IMR-90 (cell line): ENCODE measurements at regions not wholly inside any gene's neighbourhood (a gene's known extent, or its start where the extent isn't known, plus 50 kb on each side); places are given as distances from the start of the nearest gene placed in this dataset.

Experiments
- ATAC-seq: fragments of 200-7000 bp; cut with Tn5 transposase; 2 replicates; pipeline ENCODE4 v1.9.1; 2020; ENCODE audit warnings: low read depth, mild to moderate bottlenecking, moderate library complexity
- BruUV-seq: library from RNA; stranded (reverse); fragments of 400-500 nt; replicated peaks from 2 replicates; lab custom pipeline; 2021; lab: Mats Ljungman, UMichigan
- CTCF ChIA-PET: fragments of 300-600 bp; formaldehyde crosslinking; extraction: SDS; loops from one replicate; lab custom pipeline; 2021; ENCODE audit warnings: antibody characterized with exemption; lab: Yijun Ruan, JAX
- POLR2A ChIA-PET: fragments of 300-600 bp; sonication (Branson Sonifier 250); formaldehyde crosslinking; loops from one replicate; lab custom pipeline; 2022; ENCODE audit warnings: antibody characterized with exemption; ENCODE audit not compliant: unreplicated experiment; lab: Charles Lee
- DNase-seq: peaks from one replicate; pipeline ENCODE4 v3.0.0; 2013
- H2AFZ ChIP-seq: replicated peaks from 2 replicates; pipeline ENCODE3; 2013; ENCODE audit warnings: low read length, mild to moderate bottlenecking; ENCODE audit not compliant: poor library complexity
- H2AK5ac ChIP-seq: 2 replicates; pipeline ENCODE4 v1.6.1; 2013; ENCODE audit warnings: low read depth, low read length, inconsistent platforms
- H2AK9ac ChIP-seq: replicated peaks from 2 replicates; pipeline ENCODE3; 2013; ENCODE audit warnings: mild to moderate bottlenecking, low read depth, low read length, moderate library complexity; ENCODE audit not compliant: poor library complexity
- H2BK120ac ChIP-seq: 2 replicates; pipeline ENCODE4 v1.6.1; 2013; ENCODE audit warnings: low read depth, low read length, inconsistent platforms
- H2BK15ac ChIP-seq: 3 replicates; pipeline ENCODE4 v1.6.1; 2013; ENCODE audit warnings: low read depth, low read length, inconsistent platforms
- H2BK20ac ChIP-seq: 2 replicates; pipeline ENCODE4 v1.6.1; 2013; ENCODE audit warnings: low read depth, mild to moderate bottlenecking, inconsistent platforms, low read length, moderate library complexity
- H2BK5ac ChIP-seq: 2 replicates; pipeline ENCODE4 v1.6.1; 2013; ENCODE audit warnings: mild to moderate bottlenecking, low read depth, low read length, inconsistent platforms; ENCODE audit not compliant: poor library complexity, severe bottlenecking
- H3K14ac ChIP-seq: replicated peaks from 2 replicates; pipeline ENCODE4 v1.6.1; 2013; ENCODE audit warnings: low read depth, low read length, inconsistent platforms
- H3K18ac ChIP-seq: 2 replicates; pipeline ENCODE4 v1.6.1; 2013; ENCODE audit warnings: low read depth, low read length, control low read depth
- H3K23ac ChIP-seq: 2 replicates; pipeline ENCODE4 v1.6.1; 2013; ENCODE audit warnings: low read depth, low read length, inconsistent platforms
- H3K27ac ChIP-seq: 2 replicates; pipeline ENCODE4 v1.5.1; 2013; ENCODE audit warnings: mild to moderate bottlenecking, control low read depth, low read length; ENCODE audit not compliant: insufficient read depth
- H3K27me3 ChIP-seq: 2 replicates; pipeline ENCODE4 v1.6.1; 2013; ENCODE audit warnings: low read length; ENCODE audit not compliant: control insufficient read depth, insufficient read depth
- H3K36me3 ChIP-seq: 2 replicates; pipeline ENCODE4 v1.6.1; 2013; ENCODE audit warnings: low read length, mixed read lengths; ENCODE audit not compliant: control insufficient read depth, insufficient read depth
- H3K4ac ChIP-seq: 2 replicates; pipeline ENCODE4 v1.6.1; 2013; ENCODE audit warnings: low read depth, low read length, inconsistent platforms
- H3K4me1 ChIP-seq: 2 replicates; pipeline ENCODE4 v1.6.1; 2013; ENCODE audit warnings: low read length, mixed read lengths; ENCODE audit not compliant: control insufficient read depth, insufficient read depth
- H3K4me2 ChIP-seq: 2 replicates; pipeline ENCODE4 v1.6.1; 2013; ENCODE audit warnings: low read depth, mild to moderate bottlenecking, control low read depth, low read length, moderate library complexity
- H3K4me3 ChIP-seq: 2 replicates; pipeline ENCODE4 v1.5.1; 2013; ENCODE audit warnings: low read depth, mild to moderate bottlenecking, control low read depth, low read length, moderate library complexity; ENCODE audit not compliant: insufficient read depth
- H3K56ac ChIP-seq: 2 replicates; pipeline ENCODE4 v1.6.1; 2013; ENCODE audit warnings: low read length, inconsistent platforms; ENCODE audit not compliant: insufficient read depth; ENCODE audit errors: extremely low read depth
- H3K79me1 ChIP-seq, 2 experiments: 2 replicates each; pipeline ENCODE4 v1.6.1; 2013; ENCODE audit warnings: low read length in 2 of 2, inconsistent platforms in 1 of 2, low read depth in 1 of 2
- H3K9ac ChIP-seq: 2 replicates; pipeline ENCODE4 v1.6.1; 2013; ENCODE audit warnings: low read depth, low read length, control low read depth
- H3K9me1 ChIP-seq: 2 replicates; pipeline ENCODE4 v1.6.1; 2013; ENCODE audit warnings: low read length, inconsistent platforms; ENCODE audit not compliant: insufficient read depth
- H3K9me3 ChIP-seq: 2 replicates; pipeline ENCODE4 v1.6.1; 2013; ENCODE audit warnings: low read length; ENCODE audit not compliant: control insufficient read depth, insufficient read depth
- H4K20me1 ChIP-seq: 2 replicates; pipeline ENCODE4 v1.6.1; 2013; ENCODE audit warnings: low read length, inconsistent platforms; ENCODE audit not compliant: insufficient read depth
- H4K5ac ChIP-seq: 2 replicates; pipeline ENCODE4 v1.6.1; 2013; ENCODE audit warnings: mild to moderate bottlenecking, low read depth, low read length, control low read depth
- H4K8ac ChIP-seq, 2 experiments: 2 replicates each; pipeline ENCODE4 v1.6.1; 2013; ENCODE audit warnings: low read depth in 2 of 2, low read length in 2 of 2, control low read depth in 1 of 2, inconsistent platforms in 1 of 2
- H4K91ac ChIP-seq: 2 replicates; pipeline ENCODE4 v1.6.1; 2013; ENCODE audit warnings: low read depth, low read length, inconsistent platforms; ENCODE audit not compliant: insufficient read depth
- BHLHE40 ChIP-seq: fragments of 150-350 bp; IDR thresholded peaks from 2 replicates; pipeline ENCODE4 v1.6.1; 2016; ENCODE audit warnings: mild to moderate bottlenecking, low read depth, low read length
- CEBPB ChIP-seq: IDR thresholded peaks from 2 replicates; pipeline ENCODE4 v1.6.1; 2012; ENCODE audit warnings: low read depth, low read length, improper control_type of control experiment
- CHD1 ChIP-seq: IDR thresholded peaks from 2 replicates; pipeline ENCODE4 v1.6.1; 2012; ENCODE audit warnings: low read depth, low read length, improper control_type of control experiment
- FOS ChIP-seq: fragments of 150-350 bp; IDR thresholded peaks from 2 replicates; pipeline ENCODE4 v1.6.1; 2016; ENCODE audit warnings: low read depth, low read length
- MAFK ChIP-seq: IDR thresholded peaks from 2 replicates; pipeline ENCODE4 v1.6.1; 2012; ENCODE audit warnings: low read depth, low read length, improper control_type of control experiment
- MAZ ChIP-seq: IDR thresholded peaks from 2 replicates; pipeline ENCODE4 v1.6.1; 2012; ENCODE audit warnings: low read depth, mild to moderate bottlenecking, low read length, improper control_type of control experiment, moderate library complexity, borderline replicate concordance
- MXI1 ChIP-seq: IDR thresholded peaks from 2 replicates; pipeline ENCODE4 v1.6.1; 2012; ENCODE audit warnings: low read depth, mild to moderate bottlenecking, low read length, moderate library complexity, borderline replicate concordance
- NFE2L2 ChIP-seq: fragments of 150-350 bp; IDR thresholded peaks from 2 replicates; pipeline ENCODE4 v1.6.1; 2016; ENCODE audit warnings: low read depth, mild to moderate bottlenecking, low read length
- POLR2A ChIP-seq: IDR thresholded peaks from 2 replicates; pipeline ENCODE4 v1.6.1; 2012; ENCODE audit warnings: mild to moderate bottlenecking, low read depth, low read length
- RAD21 ChIP-seq: IDR thresholded peaks from 2 replicates; pipeline ENCODE4 v1.6.1; 2012; ENCODE audit warnings: low read length, improper control_type of control experiment
- RCOR1 ChIP-seq: IDR thresholded peaks from 2 replicates; pipeline ENCODE4 v1.6.1; 2012; ENCODE audit warnings: mild to moderate bottlenecking, low read length, improper control_type of control experiment; ENCODE audit not compliant: insufficient replicate concordance
- RFX5 ChIP-seq: IDR thresholded peaks from 2 replicates; pipeline ENCODE4 v1.8.0; 2012; ENCODE audit warnings: low read depth, mild to moderate bottlenecking, low read length, moderate library complexity
- SMC3 ChIP-seq: fragments of 150-350 bp; IDR thresholded peaks from 2 replicates; pipeline ENCODE4 v1.6.1; 2016; ENCODE audit warnings: low read depth, mild to moderate bottlenecking, antibody characterized with exemption, low read length, moderate library complexity
- dilution Hi-C: fragments of 300-500 bp; cut with HindIII; formaldehyde crosslinking; loops from one replicate; pipeline ENCODE4 v1.14.3; 2018; ENCODE audit warnings: low sequenced_read_pairs; ENCODE audit not compliant: unreplicated experiment
- in situ Hi-C: fragments of 300-500 bp; cut with MboI; formaldehyde crosslinking; loops from 3 replicates; pipeline ENCODE4 v1.14.3; 2019; ENCODE audit warnings: low sequenced_read_pairs, inconsistent platforms, mixed read lengths
- intact Hi-C: fragments of 100-400 bp; cut with micrococcal nuclease; formaldehyde crosslinking; loops from 2 replicates; pipeline ENCODE4 v1.10.0; 2022
- TF ChIP-seq, protein P1 (sequence below): fragments of 150-350 bp; IDR thresholded peaks from 2 replicates; pipeline ENCODE4 v1.6.1; 2016; ENCODE audit warnings: low read depth, mild to moderate bottlenecking, low read length, moderate library complexity, borderline replicate concordance
- TF ChIP-seq, protein P2 (sequence below): fragments of 150-350 bp; IDR thresholded peaks from 2 replicates; pipeline ENCODE4 v1.6.1; 2017; ENCODE audit warnings: mild to moderate bottlenecking, antibody characterized with exemption, low read length, low read depth
- TF ChIP-seq, protein P3 (sequence below): conservative IDR thresholded peaks from 2 replicates; pipeline ENCODE4 v1.5.1; 2012; ENCODE audit warnings: mild to moderate bottlenecking, low read depth, low read length, improper control_type of control experiment

DNA sequence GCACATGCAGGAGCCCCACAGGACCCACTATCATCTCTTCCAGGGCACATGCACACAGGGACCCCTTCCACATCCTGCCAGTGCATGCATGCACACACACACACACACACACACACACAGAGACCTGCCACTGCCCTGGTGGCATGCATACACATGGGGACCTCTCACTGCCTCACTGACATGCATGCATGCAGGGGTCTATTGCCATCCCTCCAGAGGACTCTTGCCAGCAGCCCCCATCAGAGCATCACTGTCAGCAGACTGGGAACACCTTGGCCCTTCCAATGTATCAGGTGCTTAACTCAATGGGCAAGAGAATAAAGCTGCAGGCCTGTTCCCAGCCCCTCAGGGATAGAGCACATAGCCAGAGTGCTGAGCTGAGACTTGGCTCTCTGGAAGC lies 433.6 kb upstream of the PPP1R2C start:
- POLR2A ChIA-PET: no interaction called here
- H3K4me2 ChIP-seq: no peak overlapping the region
- BruUV-seq: no TSS peak
- H3K23ac ChIP-seq: no peak overlapping the region
- H3K9me3 ChIP-seq: no peaks in the 10 kb centered on the region
- no peak overlapping the region for H2BK120ac ChIP-seq
- H2AK9ac ChIP-seq: no peak overlapping the region
- H4K91ac ChIP-seq: no peak overlapping the region
- no peak overlapping the region for H3K27ac ChIP-seq
- no peak for ATAC-seq
- H3K14ac ChIP-seq: no peak overlapping the region
- H2AK5ac ChIP-seq: no peak overlapping the region
- H3K56ac ChIP-seq: no peak overlapping the region
- no peaks in the 10 kb centered on the region for H3K36me3 ChIP-seq
- no peak overlapping the region for H3K4me3 ChIP-seq
- in situ Hi-C loops (no loop called here), intact Hi-C loops (no loop called here), dilution Hi-C loops (no loop called here)
- no peak overlapping the region for H4K5ac ChIP-seq
- H2BK15ac ChIP-seq: no peak overlapping the region
- DNase-seq: no peak
- H3K9me1 ChIP-seq: no peaks in the 10 kb centered on the region
- no peaks in the 10 kb centered on the region for H3K27me3 ChIP-seq
- TF ChIP-seq MAZ (no peak), CHD1 (no peak), MXI1 (no peak), RAD21 (no peak), RCOR1 (no peak), POLR2A (no peak), FOS (no peak), BHLHE40 (no peak), CEBPB (no peak), NFE2L2 (no peak), SMC3 (no peak), RFX5 (no peak), MAFK (no peak)
- TF ChIP-seq, protein P1, sequence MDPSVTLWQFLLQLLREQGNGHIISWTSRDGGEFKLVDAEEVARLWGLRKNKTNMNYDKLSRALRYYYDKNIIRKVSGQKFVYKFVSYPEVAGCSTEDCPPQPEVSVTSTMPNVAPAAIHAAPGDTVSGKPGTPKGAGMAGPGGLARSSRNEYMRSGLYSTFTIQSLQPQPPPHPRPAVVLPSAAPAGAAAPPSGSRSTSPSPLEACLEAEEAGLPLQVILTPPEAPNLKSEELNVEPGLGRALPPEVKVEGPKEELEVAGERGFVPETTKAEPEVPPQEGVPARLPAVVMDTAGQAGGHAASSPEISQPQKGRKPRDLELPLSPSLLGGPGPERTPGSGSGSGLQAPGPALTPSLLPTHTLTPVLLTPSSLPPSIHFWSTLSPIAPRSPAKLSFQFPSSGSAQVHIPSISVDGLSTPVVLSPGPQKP: no peak
- TF ChIP-seq, protein P2, sequence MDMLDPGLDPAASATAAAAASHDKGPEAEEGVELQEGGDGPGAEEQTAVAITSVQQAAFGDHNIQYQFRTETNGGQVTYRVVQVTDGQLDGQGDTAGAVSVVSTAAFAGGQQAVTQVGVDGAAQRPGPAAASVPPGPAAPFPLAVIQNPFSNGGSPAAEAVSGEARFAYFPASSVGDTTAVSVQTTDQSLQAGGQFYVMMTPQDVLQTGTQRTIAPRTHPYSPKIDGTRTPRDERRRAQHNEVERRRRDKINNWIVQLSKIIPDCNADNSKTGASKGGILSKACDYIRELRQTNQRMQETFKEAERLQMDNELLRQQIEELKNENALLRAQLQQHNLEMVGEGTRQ: no peak
- TF ChIP-seq, protein P3, sequence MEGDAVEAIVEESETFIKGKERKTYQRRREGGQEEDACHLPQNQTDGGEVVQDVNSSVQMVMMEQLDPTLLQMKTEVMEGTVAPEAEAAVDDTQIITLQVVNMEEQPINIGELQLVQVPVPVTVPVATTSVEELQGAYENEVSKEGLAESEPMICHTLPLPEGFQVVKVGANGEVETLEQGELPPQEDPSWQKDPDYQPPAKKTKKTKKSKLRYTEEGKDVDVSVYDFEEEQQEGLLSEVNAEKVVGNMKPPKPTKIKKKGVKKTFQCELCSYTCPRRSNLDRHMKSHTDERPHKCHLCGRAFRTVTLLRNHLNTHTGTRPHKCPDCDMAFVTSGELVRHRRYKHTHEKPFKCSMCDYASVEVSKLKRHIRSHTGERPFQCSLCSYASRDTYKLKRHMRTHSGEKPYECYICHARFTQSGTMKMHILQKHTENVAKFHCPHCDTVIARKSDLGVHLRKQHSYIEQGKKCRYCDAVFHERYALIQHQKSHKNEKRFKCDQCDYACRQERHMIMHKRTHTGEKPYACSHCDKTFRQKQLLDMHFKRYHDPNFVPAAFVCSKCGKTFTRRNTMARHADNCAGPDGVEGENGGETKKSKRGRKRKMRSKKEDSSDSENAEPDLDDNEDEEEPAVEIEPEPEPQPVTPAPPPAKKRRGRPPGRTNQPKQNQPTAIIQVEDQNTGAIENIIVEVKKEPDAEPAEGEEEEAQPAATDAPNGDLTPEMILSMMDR: no peak
- no peak overlapping the region for H2BK20ac ChIP-seq
- H3K79me1 ChIP-seq: no peaks in the 10 kb centered on the region
- no peak overlapping the region for H4K8ac ChIP-seq
- H4K20me1 ChIP-seq: no peaks in the 10 kb centered on the region
- CTCF ChIA-PET: interaction anchor here (1.2 kb wide), 1 partner anchor 250 kb away, joined by 3 read pairs; no protein-coding TSS in a partner anchor
- no peak overlapping the region for H2BK5ac ChIP-seq
- no peak overlapping the region for H3K4ac ChIP-seq
- no peak overlapping the region for H3K18ac ChIP-seq
- no peak overlapping the region for H2AFZ ChIP-seq
- no peak overlapping the region for H3K9ac ChIP-seq
- no peaks in the 10 kb centered on the region for H3K4me1 ChIP-seq
